H1 (cell line): ENCODE measurements at regions not wholly inside any gene's neighbourhood (a gene's known extent, or its start where the extent isn't known, plus 50 kb on each side); places are given as distances from the start of the nearest gene placed in this dataset.

ENCODE experiments used
- CTCF ChIA-PET: fragments of 300-600 bp; sonication (Branson Sonifier 250); formaldehyde crosslinking; loops from one replicate; lab custom pipeline; 2021; ENCODE audit not compliant: partially characterized antibody; lab: Charles Lee
- POLR2A ChIA-PET: fragments of 300-600 bp; sonication (Branson Sonifier 250); formaldehyde crosslinking; loops from one replicate; lab custom pipeline; 2021; ENCODE audit warnings: inconsistent platforms; ENCODE audit not compliant: partially characterized antibody; lab: Charles Lee
- DNase-seq, 2 experiments: peaks; one replicate each; pipeline versions ENCODE4 v3.0.0 to v3.0.0-alpha.2; 2010 to 2022; ENCODE audit warnings: low spot score in 2 of 2, low read depth in 1 of 2, mixed read lengths in 1 of 2
- FAIRE-seq: peaks from 2 replicates; lab custom pipeline; 2011; peaks lifted over from hg19 to GRCh38; lab: Jason Lieb, UNC
- H2AFZ ChIP-seq: 2 replicates; pipeline ENCODE4 v1.8.1; 2012; ENCODE audit warnings: low read length, inconsistent platforms
- H2AK5ac ChIP-seq: 2 replicates; pipeline ENCODE4 v1.6.1; 2013; ENCODE audit warnings: low read depth, low read length
- H2BK120ac ChIP-seq: replicated peaks from 2 replicates; pipeline ENCODE3; 2013; ENCODE audit warnings: low read depth, low read length, inconsistent platforms
- H2BK12ac ChIP-seq: 2 replicates; pipeline ENCODE4 v1.6.1; 2013; ENCODE audit warnings: low read depth, low read length
- H2BK15ac ChIP-seq: 2 replicates; pipeline ENCODE4 v1.6.1; 2013; ENCODE audit warnings: low read length
- H2BK20ac ChIP-seq: 2 replicates; pipeline ENCODE4 v1.6.1; 2013; ENCODE audit warnings: low read length
- H2BK5ac ChIP-seq: 2 replicates; pipeline ENCODE4 v1.6.1; 2013; ENCODE audit warnings: low read depth, low read length
- H3K14ac ChIP-seq: 2 replicates; pipeline ENCODE4 v1.6.1; 2013; ENCODE audit warnings: inconsistent platforms; ENCODE audit not compliant: insufficient read length
- H3K18ac ChIP-seq: 2 replicates; pipeline ENCODE4 v1.6.1; 2013; ENCODE audit warnings: low read length; ENCODE audit errors: extremely low read depth
- H3K23ac ChIP-seq: 2 replicates; pipeline ENCODE4 v1.6.1; 2013; ENCODE audit warnings: inconsistent platforms; ENCODE audit not compliant: insufficient read length
- H3K23me2 ChIP-seq: 2 replicates; pipeline ENCODE4 v1.6.1; 2013; ENCODE audit warnings: low read depth, low read length
- H3K27ac ChIP-seq: 2 replicates; pipeline ENCODE4 v1.6.1; 2011; ENCODE audit warnings: low read depth, low read length, inconsistent platforms
- H3K27me3 ChIP-seq, 4 experiments: replicated peaks in 1 of 4; 1 replicate in 1 of 4; 2 replicates in 3 of 4; pipeline versions ENCODE4 v1.6.1 to v1.8.1; 2011 to 2013; ENCODE audit warnings: low read length in 3 of 4, mild to moderate bottlenecking in 3 of 4, inconsistent platforms in 2 of 4, mixed read lengths in 2 of 4, moderate library complexity in 1 of 4; ENCODE audit not compliant: control insufficient read depth in 3 of 4, insufficient read depth in 3 of 4; ENCODE audit errors: extremely low read depth in 1 of 4
- H3K36me3 ChIP-seq, 4 experiments: 2 replicates each; pipeline versions ENCODE4 v1.6.1 to v1.8.1; 2011 to 2013; ENCODE audit warnings: mild to moderate bottlenecking in 4 of 4, low read length in 3 of 4, moderate library complexity in 2 of 4, control low read depth in 1 of 4, inconsistent platforms in 1 of 4; ENCODE audit not compliant: insufficient read depth in 4 of 4, control insufficient read depth in 2 of 4
- H3K4ac ChIP-seq: replicated peaks from 2 replicates; pipeline ENCODE3; 2013; ENCODE audit warnings: low read length, low read depth, mixed read lengths, inconsistent platforms; ENCODE audit not compliant: insufficient read length
- H3K4me1 ChIP-seq, 4 experiments: replicated peaks in 1 of 4; 1 replicate in 1 of 4; 2 replicates in 3 of 4; pipeline versions ENCODE4 v1.6.1 to v1.8.1; 2011 to 2013; ENCODE audit warnings: low read length in 3 of 4, inconsistent platforms in 2 of 4, mixed read lengths in 1 of 4; ENCODE audit not compliant: insufficient read depth in 4 of 4, control insufficient read depth in 3 of 4
- H3K4me2 ChIP-seq, 2 experiments: 2 replicates each; pipeline versions ENCODE4 v1.6.1 to v1.8.1; 2011 to 2013; ENCODE audit warnings: low read depth in 2 of 2, low read length in 2 of 2, control low read depth in 1 of 2, inconsistent platforms in 1 of 2, mild to moderate bottlenecking in 1 of 2; ENCODE audit not compliant: insufficient read depth in 1 of 2
- H3K4me3 ChIP-seq, 4 experiments: fragments of 200-600, 300-600 bp in 1 of 4; sonication (generic), shearing (Covaris generic), sonication (Bioruptor Twin) in 1 of 4; 2 replicates each; pipeline versions ENCODE4 v1.5.1 to v1.8.1; 2011 to 2016; ENCODE audit warnings: low read length in 4 of 4, low read depth in 3 of 4, control low read depth in 2 of 4, inconsistent platforms in 2 of 4, mild to moderate bottlenecking in 2 of 4, mixed read lengths in 1 of 4, moderate library complexity in 1 of 4; ENCODE audit not compliant: insufficient read depth in 2 of 4; ENCODE audit errors: extremely low read depth in 1 of 4
- H3K56ac ChIP-seq: replicated peaks from 2 replicates; pipeline ENCODE3; 2013; ENCODE audit warnings: low read depth, mild to moderate bottlenecking, mixed read lengths, low read length, inconsistent platforms; ENCODE audit not compliant: insufficient read length
- H3K79me1 ChIP-seq: 2 replicates; pipeline ENCODE4 v1.6.1; 2013; ENCODE audit warnings: low read depth, low read length, control low read depth
- H3K79me2 ChIP-seq, 2 experiments: 2 replicates each; pipeline versions ENCODE4 v1.6.1 to v1.8.1; 2012 to 2013; ENCODE audit warnings: low read length in 2 of 2, mild to moderate bottlenecking in 2 of 2, inconsistent platforms in 1 of 2; ENCODE audit not compliant: insufficient read depth in 2 of 2, control insufficient read depth in 1 of 2
- H3K9ac ChIP-seq, 4 experiments: replicated peaks in 1 of 4; 1 replicate in 1 of 4; 2 replicates in 3 of 4; pipeline versions ENCODE4 v1.6.1 to v1.8.1; 2011 to 2013; ENCODE audit warnings: low read depth in 3 of 4, low read length in 3 of 4, control low read depth in 2 of 4, mild to moderate bottlenecking in 2 of 4, moderate library complexity in 2 of 4, inconsistent platforms in 1 of 4; ENCODE audit errors: extremely low read depth in 1 of 4
- H3K9me3 ChIP-seq, 2 experiments: 2 replicates each; pipeline versions ENCODE4 v1.6.1 to v1.8.1; 2012 to 2013; ENCODE audit warnings: mild to moderate bottlenecking in 2 of 2, moderate library complexity in 2 of 2, control low read depth in 1 of 2, inconsistent platforms in 1 of 2, low read depth in 1 of 2, low read length in 1 of 2, mixed read lengths in 1 of 2; ENCODE audit not compliant: insufficient read depth in 2 of 2
- H4K20me1 ChIP-seq, 2 experiments: replicated peaks in 1 of 2; 2 replicates each; pipeline versions ENCODE3 to v1.8.1; 2011 to 2013; ENCODE audit warnings: inconsistent platforms in 2 of 2, low read length in 2 of 2, mild to moderate bottlenecking in 1 of 2; ENCODE audit not compliant: insufficient read depth in 2 of 2, control insufficient read depth in 1 of 2
- H4K5ac ChIP-seq: 2 replicates; pipeline ENCODE4 v1.6.1; 2013; ENCODE audit warnings: low read length, low read depth, mixed read lengths, inconsistent platforms; ENCODE audit not compliant: insufficient read length
- H4K8ac ChIP-seq: 2 replicates; pipeline ENCODE4 v1.8.0; 2013; ENCODE audit warnings: mild to moderate bottlenecking, moderate library complexity, low read length, inconsistent platforms; ENCODE audit not compliant: insufficient read depth; ENCODE audit errors: extremely low read depth
- H4K91ac ChIP-seq: replicated peaks from 2 replicates; pipeline ENCODE3; 2013; ENCODE audit warnings: low read length, mixed read lengths, inconsistent platforms; ENCODE audit not compliant: insufficient read length
- BCL11A ChIP-seq, 2 experiments: IDR thresholded peaks; one replicate each; pipeline ENCODE4 v1.6.1; 2011; ENCODE audit warnings: low read depth in 2 of 2, low read length in 2 of 2, mild to moderate bottlenecking in 2 of 2
- CTCF ChIP-seq, 3 experiments: IDR thresholded peaks; 1 replicate in 2 of 3; 2 replicates in 1 of 3; pipeline versions ENCODE4 v1.5.1 to v1.6.1; 2011; ENCODE audit warnings: low read length in 3 of 3, mild to moderate bottlenecking in 3 of 3, inconsistent platforms in 2 of 3, low read depth in 1 of 3, moderate library complexity in 1 of 3; ENCODE audit not compliant: insufficient read depth in 1 of 3; ENCODE audit errors: control extremely low read depth in 1 of 3
- GABPA ChIP-seq: IDR thresholded peaks from 2 replicates; pipeline ENCODE4 v1.6.1; 2011; ENCODE audit warnings: mild to moderate bottlenecking, low read length, moderate library complexity, borderline replicate concordance; ENCODE audit not compliant: insufficient read depth
- HDAC6 ChIP-seq: IDR thresholded peaks from one replicate; pipeline ENCODE4 v1.7.1; 2012; ENCODE audit warnings: low read depth, mild to moderate bottlenecking, inconsistent platforms, low read length, moderate library complexity
- KDM4A ChIP-seq: IDR thresholded peaks from one replicate; pipeline ENCODE4 v1.7.1; 2012; ENCODE audit warnings: low read depth, mild to moderate bottlenecking, moderate library complexity, low read length, inconsistent platforms; ENCODE audit not compliant: severe bottlenecking
- POLR2A ChIP-seq, 2 experiments: IDR thresholded peaks; 1 replicate in 1 of 2; 2 replicates in 1 of 2; pipeline ENCODE4 v1.6.1; 2011; ENCODE audit warnings: low read depth in 2 of 2, low read length in 2 of 2, mild to moderate bottlenecking in 2 of 2; ENCODE audit errors: control extremely low read depth in 1 of 2
- RAD21 ChIP-seq, 2 experiments: IDR thresholded peaks in 1 of 2; conservative IDR thresholded peaks in 1 of 2; 2 replicates each; pipeline ENCODE4 v1.6.1; 2011; ENCODE audit warnings: low read depth in 2 of 2, low read length in 2 of 2, improper control_type of control experiment in 1 of 2, inconsistent platforms in 1 of 2, mild to moderate bottlenecking in 1 of 2, moderate library complexity in 1 of 2
- RNF2 ChIP-seq: fragments of 200-900, 300-1000 bp; sonication (generic); IDR thresholded peaks from 2 replicates; pipeline ENCODE4 v1.7.1; 2016; ENCODE audit warnings: borderline replicate concordance, low read depth, mild to moderate bottlenecking, antibody characterized with exemption, low read length; ENCODE audit not compliant: poor library complexity, severe bottlenecking; ENCODE audit errors: missing control alignments
- WGBS, 2 experiments: shearing (Covaris generic) in 1 of 2; methylation state at CpG; one replicate each; pipeline versions ENCODE4 v1.1.6 to v1.1.7; 2013 to 2015; ENCODE audit warnings: low lambda C conversion rate in 2 of 2, mixed read lengths in 2 of 2, inconsistent platforms in 1 of 2, low coverage in 1 of 2, missing lambda C conversion rate in 1 of 2; ENCODE audit not compliant: insufficient replicate concordance in 2 of 2, insufficient coverage in 1 of 2, insufficient read length in 1 of 2; ENCODE audit errors: extremely low coverage in 1 of 2, missing lambda C conversion rate in 1 of 2; 5-methylcytosine and 5-hydroxymethylcytosine counted together

- H3K9ac ChIP-seq, result no peak overlapping the region
- DNase-seq (no peak), FAIRE-seq (peak; percentile 48)
- H3K36me3 ChIP-seq, result no peaks in the 10 kb centered on the region
- no peak overlapping the region for H4K5ac ChIP-seq
- 78% methylated on average over 6 of the region's 7 CpGs; no CpG with 5 or more reads in 1 of the 2 experiments for WGBS, 2 experiments
- peaks cover 0 to 2% (median under 1%) of the 10 kb centered on the region in 4 experiments; a peak in 2 of 7 replicates for H3K4me1 ChIP-seq
- H4K91ac ChIP-seq, result no peak overlapping the region
- no peak overlapping the region for H3K4ac ChIP-seq
- H3K18ac ChIP-seq, result no peak overlapping the region
- H3K9me3 ChIP-seq, result peaks cover 0 to 6% of the 10 kb centered on the region in 2 experiments; a peak in 1 of 4 replicates
- H3K14ac ChIP-seq, result no peak overlapping the region
- no peak overlapping the region for H3K23ac ChIP-seq
- no peaks in the 10 kb centered on the region for H3K79me2 ChIP-seq
- H3K27ac ChIP-seq, result no peak overlapping the region
- H3K27me3 ChIP-seq, result no peaks in the 10 kb centered on the region
- no peak overlapping the region for H2BK15ac ChIP-seq
- H2BK120ac ChIP-seq, result no peak overlapping the region
- H2BK12ac ChIP-seq, result no peak overlapping the region
- H2AK5ac ChIP-seq, result no peak overlapping the region
- no peaks in the 10 kb centered on the region for H3K79me1 ChIP-seq
- no peak overlapping the region for H2BK20ac ChIP-seq
- H3K56ac ChIP-seq, result no peak overlapping the region
- CTCF ChIA-PET, result interaction anchor here (0.6 to 1.7 kb wide), 6 partner anchors 10 to 1601 kb away, joined by 3 to 6 read pairs (median 3); no protein-coding TSS in a partner anchor
- H3K4me3 ChIP-seq, result no peak overlapping the region
- H4K8ac ChIP-seq, result no peak overlapping the region; the same call in 1 of the 2 replicates
- no peak overlapping the region for H2BK5ac ChIP-seq
- POLR2A ChIA-PET, result no interaction called here
- H3K4me2 ChIP-seq, result no peak overlapping the region
- H3K23me2 ChIP-seq, result no peaks in the 10 kb centered on the region; the same call in 1 of the 2 replicates
- peak overlapping the region; percentile 53; the same call in 1 of the 2 replicates for H2AFZ ChIP-seq
- H4K20me1 ChIP-seq, result no peaks in the 10 kb centered on the region
- TF ChIP-seq KDM4A (no peak), RNF2 (no peak), BCL11A (IDR thresholded peaks at IDR 0.05; ENCODE audit: low read depth in 2 of 2, low read length in 2 of 2) (no peak), HDAC6 (no peak), GABPA (no peak), POLR2A (IDR thresholded peaks at IDR 0.05; ENCODE audit: control extremely low read depth in 1 of 2, low read depth in 2 of 2, low read length in 2 of 2) (no peak), RAD21 (IDR thresholded peaks at IDR 0.05 in 1 of 2, conservative IDR thresholded peaks at IDR 0.05 in 1 of 2; ENCODE audit: low read depth in 2 of 2, low read length in 2 of 2) (peak; percentile 43 to 54), CTCF (IDR thresholded peaks at IDR 0.05; ENCODE audit: control extremely low read depth in 1 of 3, insufficient read depth in 1 of 3, low read depth in 1 of 3, low read length in 3 of 3) (peak in 1 of 3 experiments; percentile 28; a peak in 1 of 4 replicates)
Observed at GRCh38 chr5:40165789-40166728, 513.7 kb upstream of the PTGER4 start.
